Activated T-cell treated with anti-CD3 and anti-CD28 coated beads for 1 hour (primary cell): ENCODE measurements at regions not wholly inside any gene's neighbourhood (a gene's known extent, or its start where the extent isn't known, plus 50 kb on each side); places are given as distances from the start of the nearest gene placed in this dataset.
A peak's percentile ranks its signal among the peaks of the same experiment; 100 is the strongest.
"Not testable (repeated sequence)": the region's sequence is repeated elsewhere in the genome, so short reads cannot be mapped to it uniquely, and the experiment has no call there.

Experiments used
- DNase-seq: peaks from one replicate; pipeline ENCODE4 v3.0.0-alpha.2; 2020; ENCODE audit warnings: low read depth

- not testable (repeated sequence) for DNase-seq
Observed at GRCh38 chr18:8992500-8992899, 110.0 kb upstream of the NDUFV2 start.

GRCh38 chr18:8994603-8995002 is 107.9 kb upstream of the NDUFV2 start:
- DNase-seq, result no peak

GRCh38 chr18:8995096-8995495 is 107.4 kb upstream of the NDUFV2 start:
- DNase-seq, result no peak

- DNase-seq, result no peak
Observed at GRCh38 chr18:8996771-8997432, 105.6 kb upstream of the NDUFV2 start.

GRCh38 chr18:8997634-8998033 is 104.9 kb upstream of the NDUFV2 start:
- no peak for DNase-seq

- no peak for DNase-seq
Observed at GRCh38 chr18:8998481-8999217, 103.8 kb upstream of the NDUFV2 start.

- DNase-seq, result no peak
Observed at GRCh38 chr18:8999872-9000271, 102.6 kb upstream of the NDUFV2 start.

GRCh38 chr18:9000733-9001132 is 101.8 kb upstream of the NDUFV2 start:
- no peak for DNase-seq

- DNase-seq, result no peak
Observed at GRCh38 chr18:9001209-9001608, 101.3 kb upstream of the NDUFV2 start.

GRCh38 chr18:9003406-9004100 is 98.9 kb upstream of the NDUFV2 start:
- DNase-seq, result no peak

- DNase-seq, result not testable (repeated sequence)
Observed at GRCh38 chr18:9004308-9004707, 98.2 kb upstream of the NDUFV2 start.

GRCh38 chr18:9007700-9008099 is 94.8 kb upstream of the NDUFV2 start:
- not testable (repeated sequence) for DNase-seq

- no peak for DNase-seq
Observed at GRCh38 chr18:9008200-9008708, 94.2 kb upstream of the NDUFV2 start.

- no peak for DNase-seq
Observed at GRCh38 chr18:9008709-9009635, 93.5 kb upstream of the NDUFV2 start.

- no peak for DNase-seq
Observed at GRCh38 chr18:9009703-9010488, 92.6 kb upstream of the NDUFV2 start.

GRCh38 chr18:9011431-9011830 is 91.1 kb upstream of the NDUFV2 start:
- no peak for DNase-seq

- no peak for DNase-seq
Observed at GRCh38 chr18:9013926-9014373, 88.5 kb upstream of the NDUFV2 start.

- no peak for DNase-seq
Observed at GRCh38 chr18:9015689-9016088, 86.8 kb upstream of the NDUFV2 start.

GRCh38 chr18:9016633-9017166 is 85.8 kb upstream of the NDUFV2 start:
- no peak for DNase-seq

GRCh38 chr18:9017167-9017904 is 85.2 kb upstream of the NDUFV2 start:
- DNase-seq, result peak; percentile 42
